ENCODE measurements at regions not wholly inside any gene's neighbourhood (a gene's known extent, or its start where the extent isn't known, plus 50 kb on each side); places are given as distances from the start of the nearest gene placed in this dataset.

DNA sequence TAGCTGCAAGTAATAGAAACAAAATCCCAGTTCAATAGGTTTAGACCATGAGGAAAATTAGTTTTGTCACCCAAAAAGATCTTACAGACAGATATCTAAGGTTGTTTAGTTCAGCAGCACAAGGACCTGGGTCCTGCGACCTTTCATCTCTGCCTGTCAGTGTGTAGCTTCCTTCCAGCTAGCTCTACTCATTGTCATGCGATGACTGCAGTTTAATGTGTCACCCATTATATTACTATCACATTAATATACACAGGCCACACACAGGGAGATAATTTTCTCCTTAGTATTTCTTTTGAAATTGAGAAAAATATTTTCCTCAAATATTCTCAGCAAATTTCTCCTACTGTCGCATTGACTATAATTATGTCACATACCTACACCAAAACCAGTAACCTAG lies 232.1 kb upstream of the ARSJ start:
- WGBS, 4 donors = 85 to 93% (median 89%) methylated on average over 3 of the region's 3 CpGs
- Histone ChIP-seq H3K4me3 (no peak overlapping the region), H3K4me1 (replicated peaks in 1 of 2) (no peaks in the 10 kb centered on the region), H3K36me3 (replicated peaks in 1 of 2) (no peaks in the 10 kb centered on the region), H3K27ac (no peak overlapping the region), H3K9me3 (replicated peaks in 1 of 3) (no peaks in the 10 kb centered on the region), H3K27me3 (no peaks in the 10 kb centered on the region)
- TF ChIP-seq POLR2A (IDR thresholded peaks at IDR 0.05) (no peak), CTCF (IDR thresholded peaks at IDR 0.05) (no peak)
- intact Hi-C loops (cut with DNase I) = no loop called here
- DNase-seq = no peak

DNA sequence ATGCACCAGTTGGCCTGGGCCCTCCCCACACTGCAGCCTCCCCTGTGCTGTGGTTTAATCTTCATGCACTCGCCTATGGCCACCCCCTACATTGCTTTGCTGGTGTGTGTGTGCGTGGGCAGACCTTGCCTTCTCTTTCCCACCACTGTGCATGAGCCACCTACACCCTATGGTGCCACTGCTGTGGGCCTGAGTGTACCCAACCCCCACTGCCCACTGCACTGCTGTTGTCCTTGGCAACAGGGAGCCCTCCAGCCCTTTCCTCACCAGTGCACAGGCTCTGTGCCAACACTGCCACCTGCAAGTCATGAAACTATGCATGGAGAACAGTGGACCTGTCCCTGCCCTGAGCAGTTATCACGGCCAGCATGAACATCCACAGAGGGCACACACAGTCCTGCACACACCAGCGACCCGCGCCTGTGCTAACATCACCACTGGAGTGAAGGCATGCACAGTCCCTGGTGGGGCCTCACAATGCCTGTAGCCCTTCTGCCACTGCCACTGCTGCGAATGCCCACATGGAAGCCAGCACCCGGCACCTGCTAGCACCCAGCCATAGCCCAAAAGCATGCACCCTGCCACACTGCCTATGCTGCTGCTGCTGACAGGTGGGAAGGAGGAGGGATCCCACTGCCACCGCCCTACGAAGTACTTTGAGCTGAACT lies 237.8 kb upstream of the ARSJ start:
- Histone ChIP-seq H3K9me3 (replicated peaks in 1 of 3) (no peaks in the 10 kb centered on the region), H3K27ac (no peak overlapping the region), H3K4me1 (replicated peaks in 1 of 2) (no peaks in the 10 kb centered on the region), H3K36me3 (replicated peaks in 1 of 2) (no peaks in the 10 kb centered on the region), H3K4me3 (no peak overlapping the region), H3K27me3 (no peaks in the 10 kb centered on the region)
- WGBS, 4 donors = 70 to 79% (median 72%) methylated on average over 4 to 10 of the region's 10 CpGs
- TF ChIP-seq POLR2A (IDR thresholded peaks at IDR 0.05) = no peak
- TF ChIP-seq CTCF (IDR thresholded peaks at IDR 0.05) = no peak
- intact Hi-C loops (cut with DNase I) = no loop called here
- DNase-seq = no peak

DNA sequence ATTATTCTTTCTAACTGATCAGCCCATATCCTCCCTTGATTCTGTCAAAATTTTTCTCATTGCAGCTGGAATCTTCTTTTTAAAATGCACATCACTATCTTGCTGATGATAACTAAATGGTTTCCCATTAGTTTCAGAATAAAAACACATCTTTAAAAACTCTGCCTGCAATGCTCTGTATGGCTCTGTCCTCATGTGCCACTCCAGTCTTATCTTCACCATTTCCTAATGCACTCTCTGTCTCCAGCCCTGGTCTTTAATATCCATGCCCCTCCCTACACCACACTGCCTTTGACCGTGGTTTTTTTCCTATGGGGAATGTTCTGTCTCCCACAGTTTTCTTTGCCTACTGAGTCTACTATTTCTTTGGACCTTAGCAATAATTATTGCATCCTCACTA lies 244.1 kb upstream of the ARSJ start:
- Histone ChIP-seq H3K9me3 (replicated peaks in 1 of 3) (no peaks in the 10 kb centered on the region), H3K4me3 (no peak overlapping the region), H3K27me3 (no peaks in the 10 kb centered on the region), H3K4me1 (replicated peaks in 1 of 2) (no peaks in the 10 kb centered on the region), H3K36me3 (replicated peaks in 1 of 2) (no peaks in the 10 kb centered on the region), H3K27ac (no peak overlapping the region)
- no peak for DNase-seq
- TF ChIP-seq CTCF (IDR thresholded peaks at IDR 0.05) (no peak), POLR2A (IDR thresholded peaks at IDR 0.05) (no peak)
- intact Hi-C loops (cut with DNase I) = no loop called here
- 70 to 81% (median 74%) methylated on average over 1 of the region's 1 CpG for WGBS, 4 donors

GRCh38 chr4:114225436-114225835 lies 246.0 kb upstream of the ARSJ start:
- DNase-seq = no peak
- 31 to 38% (median 33%) methylated on average over 2 of the region's 2 CpGs for WGBS, 4 donors
- Histone ChIP-seq H3K9me3 (replicated peaks in 1 of 3) (no peaks in the 10 kb centered on the region), H3K36me3 (replicated peaks in 1 of 2) (no peaks in the 10 kb centered on the region), H3K27me3 (no peaks in the 10 kb centered on the region), H3K4me1 (replicated peaks in 1 of 2) (no peaks in the 10 kb centered on the region), H3K4me3 (no peak overlapping the region), H3K27ac (no peak overlapping the region)
- TF ChIP-seq POLR2A (IDR thresholded peaks at IDR 0.05) = no peak
- TF ChIP-seq CTCF (IDR thresholded peaks at IDR 0.05) = no peak
- intact Hi-C loops (cut with DNase I) = no loop called here

All from adrenal gland (tissue), 9 donors.